Left lung (tissue), 4 donors: ENCODE measurements at regions not wholly inside any gene's neighbourhood (a gene's known extent, or its start where the extent isn't known, plus 50 kb on each side); places are given as distances from the start of the nearest gene placed in this dataset.

Experiments used
- ATAC-seq: fragments of 200-7000 bp; cut with Tn5 transposase; one replicate; pipeline ENCODE4 v1.9.1; 2020; ENCODE audit warnings: moderate library complexity
- DNase-seq, 4 donors: peaks; one replicate each; pipeline ENCODE4 v3.0.0-alpha.2; 2013 to 2020
- H3K27ac ChIP-seq, 2 donors: fragments of 200-600 bp; sonication (generic) in 1 of 2; one replicate each; pipeline versions ENCODE4 v1.5.0 to v1.8.0; 2020 to 2021
- H3K27me3 ChIP-seq, 2 donors: fragments of 200-600 bp; sonication (generic) in 1 of 2; one replicate each; pipeline versions ENCODE4 v1.5.0 to v1.8.0; 2020 to 2021
- H3K36me3 ChIP-seq, 2 donors: fragments of 200-600 bp; sonication (generic) in 1 of 2; one replicate each; pipeline versions ENCODE4 v1.5.0 to v1.8.0; 2020 to 2021
- H3K4me1 ChIP-seq, 2 donors: fragments of 200-600 bp; one replicate each; pipeline ENCODE4 v1.8.0; 2021
- H3K4me3 ChIP-seq, 2 donors: fragments of 200-600 bp; sonication (generic) in 1 of 2; one replicate each; pipeline versions ENCODE4 v1.5.0 to v1.8.0; 2020 to 2021; ENCODE audit warnings: mild to moderate bottlenecking in 1 of 2
- H3K9me3 ChIP-seq, 2 donors: fragments of 200-600 bp; sonication (generic) in 1 of 2; one replicate each; pipeline versions ENCODE4 v1.5.0 to v1.8.0; 2020 to 2021
- intact Hi-C, 2 donors: fragments of 100-400 bp; cut with DNase I; formaldehyde crosslinking; loops; one replicate each; pipeline versions ENCODE4 v1.11.2 to v1.14.2; 2022
- TF ChIP-seq, protein P1 (sequence below), 2 donors: fragments of 200-600 bp; sonication (generic) in 1 of 2; IDR thresholded peaks; one replicate each; pipeline versions ENCODE4 v1.5.0 to v1.8.0; 2021; ENCODE audit warnings: antibody characterized with exemption in 2 of 2
- donor health status: DM: no; HTN: yes; CAD: no.
- donor health status: DM: no; HTN: no; CAD: no.

DNA sequence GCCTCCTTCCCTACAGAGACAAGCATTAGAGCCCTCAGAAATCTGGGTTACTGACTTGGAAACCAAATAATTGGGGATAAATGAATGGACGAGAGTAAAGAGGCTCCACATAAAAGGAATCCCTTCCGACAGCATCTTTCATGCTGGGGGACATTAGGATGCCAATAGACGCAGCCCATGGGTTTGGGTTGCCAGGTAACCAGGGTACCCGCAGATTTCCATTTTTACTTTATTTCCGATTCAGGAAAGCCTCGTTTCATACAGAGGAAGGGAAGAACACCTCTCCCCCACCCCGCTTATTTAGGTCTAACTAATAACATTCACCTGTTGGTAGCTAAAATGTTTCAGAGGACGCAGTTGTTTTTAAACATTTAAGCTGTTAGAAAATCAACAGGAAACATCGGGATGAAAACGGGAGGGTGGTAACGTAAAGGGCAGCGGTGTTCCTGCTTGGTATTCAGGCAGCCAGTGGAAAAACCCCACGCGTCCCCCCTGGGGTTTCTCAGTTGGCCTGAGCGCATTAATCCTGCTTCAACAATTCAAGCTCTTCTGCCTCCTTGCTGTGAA, 179.5 kb downstream of the YTHDC2 start:
- H3K4me3 ChIP-seq = no peak overlapping the region
- ATAC-seq (no peak), DNase-seq (no peak)
- H3K36me3 ChIP-seq = no peaks in the 10 kb centered on the region
- TF ChIP-seq, protein P1, sequence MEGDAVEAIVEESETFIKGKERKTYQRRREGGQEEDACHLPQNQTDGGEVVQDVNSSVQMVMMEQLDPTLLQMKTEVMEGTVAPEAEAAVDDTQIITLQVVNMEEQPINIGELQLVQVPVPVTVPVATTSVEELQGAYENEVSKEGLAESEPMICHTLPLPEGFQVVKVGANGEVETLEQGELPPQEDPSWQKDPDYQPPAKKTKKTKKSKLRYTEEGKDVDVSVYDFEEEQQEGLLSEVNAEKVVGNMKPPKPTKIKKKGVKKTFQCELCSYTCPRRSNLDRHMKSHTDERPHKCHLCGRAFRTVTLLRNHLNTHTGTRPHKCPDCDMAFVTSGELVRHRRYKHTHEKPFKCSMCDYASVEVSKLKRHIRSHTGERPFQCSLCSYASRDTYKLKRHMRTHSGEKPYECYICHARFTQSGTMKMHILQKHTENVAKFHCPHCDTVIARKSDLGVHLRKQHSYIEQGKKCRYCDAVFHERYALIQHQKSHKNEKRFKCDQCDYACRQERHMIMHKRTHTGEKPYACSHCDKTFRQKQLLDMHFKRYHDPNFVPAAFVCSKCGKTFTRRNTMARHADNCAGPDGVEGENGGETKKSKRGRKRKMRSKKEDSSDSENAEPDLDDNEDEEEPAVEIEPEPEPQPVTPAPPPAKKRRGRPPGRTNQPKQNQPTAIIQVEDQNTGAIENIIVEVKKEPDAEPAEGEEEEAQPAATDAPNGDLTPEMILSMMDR (IDR thresholded peaks at IDR 0.05) = no peak
- no peak overlapping the region for H3K27ac ChIP-seq
- H3K9me3 ChIP-seq = no peaks in the 10 kb centered on the region
- H3K27me3 ChIP-seq = peaks cover 0 to 25% of the 10 kb centered on the region in 2 donors
- no peaks in the 10 kb centered on the region for H3K4me1 ChIP-seq
- intact Hi-C loops = no loop called here

DNA sequence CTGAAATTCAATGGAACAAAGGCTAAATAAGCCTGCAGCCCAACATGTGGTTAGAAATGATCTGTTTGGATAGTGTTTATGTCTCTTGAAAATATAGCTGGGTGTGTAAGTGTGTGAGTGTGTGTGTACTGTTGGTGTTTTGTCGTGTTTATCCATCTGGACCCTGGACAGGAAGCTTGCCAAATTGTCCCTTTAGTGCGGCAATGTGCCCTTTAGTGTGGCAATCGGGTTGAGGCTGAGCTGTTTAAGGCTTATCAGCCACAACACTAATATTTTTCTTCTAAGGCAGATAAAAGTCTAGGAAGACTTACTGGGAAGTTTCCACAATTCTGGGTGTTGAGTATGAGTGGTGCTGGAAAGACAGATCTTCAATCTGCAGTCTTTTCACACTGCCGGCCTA, 180.2 kb downstream of the YTHDC2 start:
- DNase-seq (peak in 2 of 4 donors; percentile 34 to 44), ATAC-seq (no peak)
- Histone ChIP-seq H3K36me3 (no peaks in the 10 kb centered on the region), H3K4me1 (no peaks in the 10 kb centered on the region), H3K9me3 (no peaks in the 10 kb centered on the region), H3K27me3 (peaks cover 0 to 25% of the 10 kb centered on the region in 2 donors), H3K27ac (no peak overlapping the region), H3K4me3 (no peak overlapping the region)
- TF ChIP-seq, protein P1 (IDR thresholded peaks at IDR 0.05) = no peak
- intact Hi-C loops = no loop called here

DNA sequence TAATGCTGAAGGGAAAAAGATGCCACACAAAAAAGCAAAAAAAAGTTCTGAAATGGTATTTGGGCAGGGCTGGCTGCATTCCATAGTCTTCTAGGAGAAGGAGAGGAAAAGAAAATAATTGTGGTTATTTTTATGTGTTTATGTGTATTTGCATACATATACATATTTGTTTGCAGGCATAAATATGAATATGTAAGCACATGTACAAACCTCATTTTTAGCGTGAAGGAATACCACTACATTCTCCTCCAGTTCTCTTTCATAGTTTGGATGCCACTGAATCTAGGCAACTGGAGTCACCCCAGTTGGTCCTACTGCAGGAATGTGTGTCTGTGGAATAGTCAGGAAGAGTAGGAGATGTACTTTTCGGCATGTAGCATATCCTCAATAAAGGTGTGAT, 181.1 kb downstream of the YTHDC2 start:
- H3K27me3 ChIP-seq = peaks cover 0 to 25% of the 10 kb centered on the region in 2 donors
- no peak for ATAC-seq
- H3K27ac ChIP-seq = no peak overlapping the region
- H3K4me1 ChIP-seq = no peaks in the 10 kb centered on the region
- H3K36me3 ChIP-seq = no peaks in the 10 kb centered on the region
- H3K4me3 ChIP-seq = no peak overlapping the region
- DNase-seq = no peak
- no peaks in the 10 kb centered on the region for H3K9me3 ChIP-seq
- intact Hi-C loops = no loop called here
- TF ChIP-seq, protein P1 (IDR thresholded peaks at IDR 0.05) = no peak

DNA sequence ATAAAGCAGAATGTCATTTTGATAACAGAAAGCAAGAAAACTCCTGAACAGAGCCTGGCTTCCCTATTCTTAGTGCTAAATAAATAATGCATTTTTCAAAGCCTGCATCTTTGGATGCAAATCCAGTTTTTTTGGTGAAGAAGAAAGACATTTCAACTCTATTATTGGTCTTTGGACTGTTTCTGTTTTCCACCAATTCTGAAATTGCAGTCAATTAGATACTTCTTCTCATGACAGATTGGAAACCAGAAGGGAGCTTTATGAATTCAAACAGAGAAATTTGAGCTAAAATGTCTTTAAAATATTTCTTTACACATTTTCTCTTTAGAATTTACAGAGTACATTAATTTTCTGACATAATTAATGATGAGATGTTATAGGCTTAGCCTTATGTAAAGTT, 189.8 kb downstream of the YTHDC2 start:
- no peak overlapping the region for H3K27ac ChIP-seq
- H3K4me1 ChIP-seq = no peaks in the 10 kb centered on the region
- intact Hi-C loops = no loop called here

DNA sequence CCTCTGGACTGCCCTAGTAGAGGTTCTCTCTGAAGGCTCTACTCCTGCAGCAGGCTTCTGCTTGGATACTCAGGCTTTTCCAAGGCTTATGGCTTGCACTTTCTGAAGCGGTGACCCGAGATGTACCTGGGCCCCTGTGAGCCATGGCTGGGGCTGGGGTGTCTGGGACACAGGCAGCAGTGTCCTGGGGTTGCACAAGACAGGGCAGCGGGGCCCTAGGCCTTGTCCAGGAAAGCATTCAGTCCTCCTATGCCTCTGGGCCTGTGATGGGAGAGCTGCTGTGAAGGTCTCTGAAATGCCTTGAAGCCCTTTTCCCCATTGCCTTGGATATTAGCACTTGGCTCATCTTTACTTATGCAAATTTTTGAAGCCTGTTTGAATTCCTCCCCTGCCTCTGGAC, 192.2 kb downstream of the YTHDC2 start:
- intact Hi-C loops = no loop called here
- H3K36me3 ChIP-seq = no peaks in the 10 kb centered on the region
- ATAC-seq = no peak
- no peaks in the 10 kb centered on the region for H3K27me3 ChIP-seq
- no peaks in the 10 kb centered on the region for H3K4me1 ChIP-seq
- H3K27ac ChIP-seq = no peak overlapping the region
- TF ChIP-seq, protein P1 (IDR thresholded peaks at IDR 0.05) = no peak
- H3K4me3 ChIP-seq = no peak overlapping the region
- no peak for DNase-seq
- peaks cover 0 to 27% of the 10 kb centered on the region in 2 donors for H3K9me3 ChIP-seq

More for the DNA sequence above, 189.8 kb downstream of the YTHDC2 start:
- DNase-seq (no peak), ATAC-seq (no peak)
- Histone ChIP-seq H3K4me3 (no peak overlapping the region), H3K27me3 (no peaks in the 10 kb centered on the region), H3K36me3 (no peaks in the 10 kb centered on the region), H3K9me3 (peaks cover 0 to 27% of the 10 kb centered on the region in 2 donors)
- TF ChIP-seq, protein P1 (IDR thresholded peaks at IDR 0.05) = no peak
